GM12892 (cell line): ENCODE measurements at regions not wholly inside any gene's neighbourhood (a gene's known extent, or its start where the extent isn't known, plus 50 kb on each side); places are given as distances from the start of the nearest gene placed in this dataset.

Source experiments
- POLR2A ChIP-seq: IDR thresholded peaks from 2 replicates; pipeline ENCODE4 v1.6.1; 2011; ENCODE audit warnings: low read depth, low read length, control low read depth
- POLR2AphosphoS5 ChIP-seq: IDR thresholded peaks from 2 replicates; pipeline ENCODE4 v1.6.1; 2011; ENCODE audit warnings: low read depth, low read length, control low read depth

GRCh38 chr12:127912035-127912665 lies 354.8 kb upstream of the TMEM132C start:
- TF ChIP-seq POLR2A (no peak), POLR2AphosphoS5 (no peak)
